B cell (primary cell): ENCODE measurements at regions not wholly inside any gene's neighbourhood (a gene's known extent, or its start where the extent isn't known, plus 50 kb on each side); places are given as distances from the start of the nearest gene placed in this dataset.

Experiments used
- EZH2 ChIP-seq: IDR thresholded peaks from 2 replicates; pipeline ENCODE4 v1.6.1; 2012; ENCODE audit warnings: borderline replicate concordance, low read depth, mild to moderate bottlenecking, moderate library complexity, low read length; ENCODE audit not compliant: insufficient read depth, poor library complexity, severe bottlenecking
- TF ChIP-seq, protein P1 (sequence below): fragments of 200-600 bp; IDR thresholded peaks from one replicate; pipeline ENCODE4 v1.8.0; 2022; ENCODE audit warnings: antibody characterized with exemption, mild to moderate bottlenecking

DNA sequence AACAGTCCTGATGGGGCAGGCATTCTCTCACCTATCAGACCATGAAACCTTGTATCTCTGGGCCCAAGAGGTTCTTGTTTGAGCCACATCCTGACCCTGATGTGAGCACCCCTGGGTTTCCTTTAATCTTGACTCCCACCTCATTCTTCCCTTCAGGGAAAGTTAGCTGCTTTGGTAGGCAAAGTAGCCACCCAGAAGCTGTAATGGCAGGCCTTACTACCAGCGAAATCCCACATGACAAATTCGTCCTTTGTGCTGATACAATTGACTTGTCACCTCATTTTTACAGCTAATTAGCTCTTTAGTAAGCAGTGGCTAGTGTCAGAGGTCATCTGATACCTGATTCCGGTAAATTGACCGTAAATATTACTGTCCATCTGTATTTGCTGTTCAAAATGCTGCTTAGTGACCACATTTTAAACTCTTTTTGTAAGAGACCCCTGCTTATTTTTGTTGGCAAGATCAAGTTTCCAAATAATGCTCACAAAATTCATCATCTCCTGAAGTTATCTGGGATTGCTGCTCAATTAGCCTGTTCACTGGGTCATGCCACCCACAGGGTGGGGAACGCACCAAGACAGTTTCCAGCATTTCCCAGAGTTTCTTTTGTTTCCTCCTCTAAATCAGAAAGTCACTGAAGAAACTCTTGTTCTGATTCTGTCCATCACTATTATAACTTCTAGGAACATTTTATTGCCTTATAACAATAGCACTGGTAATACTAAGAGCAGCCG, 329.7 kb downstream of the GPAT3 start:
- TF ChIP-seq, protein P1, sequence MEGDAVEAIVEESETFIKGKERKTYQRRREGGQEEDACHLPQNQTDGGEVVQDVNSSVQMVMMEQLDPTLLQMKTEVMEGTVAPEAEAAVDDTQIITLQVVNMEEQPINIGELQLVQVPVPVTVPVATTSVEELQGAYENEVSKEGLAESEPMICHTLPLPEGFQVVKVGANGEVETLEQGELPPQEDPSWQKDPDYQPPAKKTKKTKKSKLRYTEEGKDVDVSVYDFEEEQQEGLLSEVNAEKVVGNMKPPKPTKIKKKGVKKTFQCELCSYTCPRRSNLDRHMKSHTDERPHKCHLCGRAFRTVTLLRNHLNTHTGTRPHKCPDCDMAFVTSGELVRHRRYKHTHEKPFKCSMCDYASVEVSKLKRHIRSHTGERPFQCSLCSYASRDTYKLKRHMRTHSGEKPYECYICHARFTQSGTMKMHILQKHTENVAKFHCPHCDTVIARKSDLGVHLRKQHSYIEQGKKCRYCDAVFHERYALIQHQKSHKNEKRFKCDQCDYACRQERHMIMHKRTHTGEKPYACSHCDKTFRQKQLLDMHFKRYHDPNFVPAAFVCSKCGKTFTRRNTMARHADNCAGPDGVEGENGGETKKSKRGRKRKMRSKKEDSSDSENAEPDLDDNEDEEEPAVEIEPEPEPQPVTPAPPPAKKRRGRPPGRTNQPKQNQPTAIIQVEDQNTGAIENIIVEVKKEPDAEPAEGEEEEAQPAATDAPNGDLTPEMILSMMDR: no peak
- no peak for TF ChIP-seq EZH2
